ENCODE measurements at regions not wholly inside any gene's neighbourhood (a gene's known extent, or its start where the extent isn't known, plus 50 kb on each side); places are given as distances from the start of the nearest gene placed in this dataset.

- TF ChIP-seq EZH2phosphoT487 (IDR thresholded peaks at IDR 0.05; ENCODE audit: insufficient read depth, low read depth): no peak
- TF ChIP-seq EZH2 (IDR thresholded peaks at IDR 0.05; ENCODE audit: insufficient read depth, poor library complexity, severe bottlenecking): no peak
Measured at GRCh38 chr2:18123211-18123570, 244.7 kb downstream of the KCNS3 start.

Measured in GM23248 (cell line).